ENCODE measurements at regions not wholly inside any gene's neighbourhood (a gene's known extent, or its start where the extent isn't known, plus 50 kb on each side); places are given as distances from the start of the nearest gene placed in this dataset.

- TF ChIP-seq MAZ (IDR thresholded peaks at IDR 0.05; ENCODE audit: borderline replicate concordance, low read depth, low read length) (no peak), SMC3 (IDR thresholded peaks at IDR 0.05; ENCODE audit: low read depth, low read length) (no peak), BHLHE40 (IDR thresholded peaks at IDR 0.05; ENCODE audit: low read depth, low read length) (no peak), NFE2L2 (IDR thresholded peaks at IDR 0.05; ENCODE audit: low read depth, low read length) (no peak), MXI1 (IDR thresholded peaks at IDR 0.05; ENCODE audit: borderline replicate concordance, low read depth, low read length) (no peak), MAFK (IDR thresholded peaks at IDR 0.05; ENCODE audit: low read depth, low read length) (no peak), RFX5 (IDR thresholded peaks at IDR 0.05; ENCODE audit: low read depth, low read length) (no peak), ELK1 (IDR thresholded peaks at IDR 0.05; ENCODE audit: borderline replicate concordance, low read depth, low read length) (no peak), CTCF (conservative IDR thresholded peaks at IDR 0.05; ENCODE audit: low read depth, low read length) (no peak), CHD1 (IDR thresholded peaks at IDR 0.05; ENCODE audit: low read depth, low read length) (no peak), CEBPB (IDR thresholded peaks at IDR 0.05; ENCODE audit: low read depth, low read length) (no peak), FOS (IDR thresholded peaks at IDR 0.05; ENCODE audit: low read depth, low read length) (no peak), RAD21 (IDR thresholded peaks at IDR 0.05; ENCODE audit: low read length) (no peak), POLR2A (IDR thresholded peaks at IDR 0.05; ENCODE audit: low read depth, low read length) (no peak)
- TF ChIP-seq, protein P1, sequence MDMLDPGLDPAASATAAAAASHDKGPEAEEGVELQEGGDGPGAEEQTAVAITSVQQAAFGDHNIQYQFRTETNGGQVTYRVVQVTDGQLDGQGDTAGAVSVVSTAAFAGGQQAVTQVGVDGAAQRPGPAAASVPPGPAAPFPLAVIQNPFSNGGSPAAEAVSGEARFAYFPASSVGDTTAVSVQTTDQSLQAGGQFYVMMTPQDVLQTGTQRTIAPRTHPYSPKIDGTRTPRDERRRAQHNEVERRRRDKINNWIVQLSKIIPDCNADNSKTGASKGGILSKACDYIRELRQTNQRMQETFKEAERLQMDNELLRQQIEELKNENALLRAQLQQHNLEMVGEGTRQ (IDR thresholded peaks at IDR 0.05; ENCODE audit: low read depth, low read length), result no peak
Observed at GRCh38 chr16:6708576-6709215, 623.9 kb upstream of the RBFOX1 start.

More at GRCh38 chr16:6708576-6709215, 623.9 kb upstream of the RBFOX1 start:
- Histone ChIP-seq H3K9ac (ENCODE audit: low read depth, low read length) (no peak overlapping the region), H3K4ac (ENCODE audit: low read depth, low read length) (no peak overlapping the region), H2AFZ (replicated peaks; ENCODE audit: low read length, poor library complexity) (no peak overlapping the region), H3K14ac (replicated peaks; ENCODE audit: low read depth, low read length) (no peak overlapping the region), H4K8ac (ENCODE audit: low read depth in 2 of 2, low read length in 2 of 2) (no peak overlapping the region), H4K20me1 (ENCODE audit: insufficient read depth, low read length) (no peaks in the 10 kb centered on the region), H3K4me1 (ENCODE audit: control insufficient read depth, insufficient read depth, low read length) (no peaks in the 10 kb centered on the region), H3K4me2 (ENCODE audit: low read depth, low read length) (no peak overlapping the region), H4K91ac (ENCODE audit: insufficient read depth, low read depth, low read length) (no peak overlapping the region), H3K79me1 (ENCODE audit: low read depth in 1 of 2, low read length in 2 of 2) (no peaks in the 10 kb centered on the region), H3K4me3 (ENCODE audit: insufficient read depth, low read depth, low read length) (no peak overlapping the region), H3K18ac (ENCODE audit: low read depth, low read length) (no peak overlapping the region), H3K36me3 (ENCODE audit: control insufficient read depth, insufficient read depth, low read length) (no peaks in the 10 kb centered on the region), H3K23ac (ENCODE audit: low read depth, low read length) (no peak overlapping the region), H2BK20ac (ENCODE audit: low read depth, low read length) (no peak overlapping the region), H3K9me1 (ENCODE audit: insufficient read depth, low read length) (no peaks in the 10 kb centered on the region), H2AK5ac (ENCODE audit: low read depth, low read length) (no peak overlapping the region), H4K5ac (ENCODE audit: low read depth, low read length) (no peak overlapping the region), H3K9me3 (ENCODE audit: control insufficient read depth, insufficient read depth, low read length) (peaks cover 16% of the 10 kb centered on the region), H2BK15ac (ENCODE audit: low read depth, low read length) (no peak overlapping the region), H2BK120ac (ENCODE audit: low read depth, low read length) (no peak overlapping the region), H3K56ac (ENCODE audit: extremely low read depth, insufficient read depth, low read length) (no peak overlapping the region), H3K27me3 (ENCODE audit: control insufficient read depth, insufficient read depth, low read length) (no peaks in the 10 kb centered on the region), H2AK9ac (replicated peaks; ENCODE audit: low read depth, low read length, poor library complexity) (no peak overlapping the region), H2BK5ac (ENCODE audit: low read depth, low read length, poor library complexity, severe bottlenecking) (no peak overlapping the region), H3K27ac (ENCODE audit: insufficient read depth, low read length) (no peak overlapping the region)
- ChIA-PET CTCF (no interaction called here), POLR2A (ENCODE audit: unreplicated experiment) (interaction anchor here (0.6 kb wide), 1 partner anchor 13 kb away, joined by 3 read pairs; no protein-coding TSS in a partner anchor)
- no peak for DNase-seq
- in situ Hi-C loops (cut with MboI; ENCODE audit: low sequenced_read_pairs), result no loop called here
- WGBS, 2 experiments (ENCODE audit: extremely low coverage in 2 of 2, insufficient read length in 1 of 2), result no CpG with 5 or more reads among the region's 5 CpGs
- dilution Hi-C loops (cut with HindIII; ENCODE audit: low sequenced_read_pairs, unreplicated experiment), result no loop called here
- ATAC-seq (ENCODE audit: low read depth), result no peak
- BruUV-seq (replicated peaks), result no TSS peak
- intact Hi-C loops (cut with micrococcal nuclease), result no loop called here
